Activated CD4-positive, alpha-beta T cell treated with anti-CD3 and anti-CD28 coated beads, Interleukin-2, amount 50 U/mL, for 16 hours (primary cell): ENCODE measurements at regions not wholly inside any gene's neighbourhood (a gene's known extent, or its start where the extent isn't known, plus 50 kb on each side); places are given as distances from the start of the nearest gene placed in this dataset.

Experiments
- DNase-seq: peaks from one replicate; pipeline ENCODE4 v3.0.0-alpha.2; 2020

- DNase-seq = no peak
Measured at GRCh38 chr1:224505454-224506093, 71.0 kb upstream of the WDR26 start.

- DNase-seq = no peak
Measured at GRCh38 chr1:224506141-224506814, 71.7 kb upstream of the WDR26 start.

- no peak for DNase-seq
Measured at GRCh38 chr1:224507771-224508523, 73.3 kb upstream of the WDR26 start.

- no peak for DNase-seq
Measured at GRCh38 chr1:224509907-224510306, 75.3 kb upstream of the WDR26 start.

GRCh38 chr1:224510880-224511645, 76.5 kb upstream of the WDR26 start:
- DNase-seq = peak; percentile 12

GRCh38 chr1:224512600-224513151, 78.1 kb upstream of the WDR26 start:
- no peak for DNase-seq

GRCh38 chr1:224513383-224513782, 78.8 kb upstream of the WDR26 start:
- DNase-seq = no peak

GRCh38 chr1:224513787-224514209, 79.2 kb upstream of the WDR26 start:
- peak; percentile 90 for DNase-seq

GRCh38 chr1:224517171-224517570, 82.6 kb upstream of the WDR26 start:
- no peak for DNase-seq

- DNase-seq = no peak
Measured at GRCh38 chr1:224518528-224518927, 83.9 kb upstream of the WDR26 start.

GRCh38 chr1:224519874-224520273, 85.3 kb upstream of the WDR26 start:
- DNase-seq = no peak

- DNase-seq = no peak
Measured at GRCh38 chr1:224520808-224521207, 86.2 kb upstream of the WDR26 start.

- DNase-seq = no peak
Measured at GRCh38 chr1:224521904-224522734, 87.5 kb upstream of the WDR26 start.

GRCh38 chr1:224523676-224524075, 89.1 kb upstream of the WDR26 start:
- no peak for DNase-seq

- DNase-seq = no peak
Measured at GRCh38 chr1:224524679-224525078, 90.1 kb upstream of the WDR26 start.

GRCh38 chr1:224525411-224526040, 90.6 kb upstream of the CNIH3 start:
- DNase-seq = no peak

- DNase-seq = no peak
Measured at GRCh38 chr1:224526771-224527170, 89.3 kb upstream of the CNIH3 start.

- no peak for DNase-seq
Measured at GRCh38 chr1:224528900-224529299, 87.2 kb upstream of the CNIH3 start.

GRCh38 chr1:224529844-224530243, 86.3 kb upstream of the CNIH3 start:
- no peak for DNase-seq

GRCh38 chr1:224533517-224533916, 82.6 kb upstream of the CNIH3 start:
- DNase-seq = no peak

GRCh38 chr1:224534731-224535130, 81.4 kb upstream of the CNIH3 start:
- DNase-seq = no peak

- no peak for DNase-seq
Measured at GRCh38 chr1:224535641-224536040, 80.5 kb upstream of the CNIH3 start.
